ENCODE measurements at regions not wholly inside any gene's neighbourhood (a gene's known extent, or its start where the extent isn't known, plus 50 kb on each side); places are given as distances from the start of the nearest gene placed in this dataset.
A peak's percentile ranks its signal among the peaks of the same experiment; 100 is the strongest.
"Not testable (repeated sequence)": the region's sequence is repeated elsewhere in the genome, so short reads cannot be mapped to it uniquely, and the experiment has no call there.

- Histone ChIP-seq H3K27me3 (ENCODE audit: low read depth, low read length) (no peaks in the 10 kb centered on the region), H3K4me1 (ENCODE audit: control insufficient read depth in 1 of 2, insufficient read depth in 2 of 2, low read length in 2 of 2) (no peaks in the 10 kb centered on the region), H3K9me3 (ENCODE audit: control insufficient read depth in 1 of 2, low read length in 2 of 2) (peaks cover 9 to 35% of the 10 kb centered on the region in 2 donors), H3K4me3 (ENCODE audit: low read depth in 1 of 2, low read length in 2 of 2) (no peak overlapping the region), H3K36me3 (ENCODE audit: control insufficient read depth in 1 of 2, insufficient read depth in 2 of 2, low read length in 2 of 2) (no peaks in the 10 kb centered on the region), H3K27ac (ENCODE audit: low read length) (no peak overlapping the region)
Observed at GRCh38 chr15:95699578-95699977, 630.9 kb upstream of the NR2F2 start.

- H3K27ac ChIP-seq (ENCODE audit: low read length); H3K36me3 ChIP-seq (ENCODE audit: control insufficient read depth in 1 of 2, insufficient read depth in 2 of 2, low read length in 2 of 2); H3K27me3 ChIP-seq (ENCODE audit: low read depth, low read length); H3K4me1 ChIP-seq (ENCODE audit: control insufficient read depth in 1 of 2, insufficient read depth in 2 of 2, low read length in 2 of 2): not testable (repeated sequence)
- peak overlapping the region in 1 of 2 donors; percentile 11 for H3K4me3 ChIP-seq (ENCODE audit: low read depth in 1 of 2, low read length in 2 of 2)
- peaks cover 0 to 27% of the 10 kb centered on the region in 2 donors for H3K9me3 ChIP-seq (ENCODE audit: control insufficient read depth in 1 of 2, low read length in 2 of 2)
Observed at GRCh38 chr15:95700692-95701091, 629.8 kb upstream of the NR2F2 start.

GRCh38 chr15:95701410-95701809 lies 629.1 kb upstream of the NR2F2 start:
- Histone ChIP-seq H3K36me3 (ENCODE audit: control insufficient read depth in 1 of 2, insufficient read depth in 2 of 2, low read length in 2 of 2) (no peaks in the 10 kb centered on the region), H3K4me3 (ENCODE audit: low read depth in 1 of 2, low read length in 2 of 2) (peak overlapping the region in 1 of 2 donors; percentile 21), H3K4me1 (ENCODE audit: control insufficient read depth in 1 of 2, insufficient read depth in 2 of 2, low read length in 2 of 2) (no peaks in the 10 kb centered on the region), H3K9me3 (ENCODE audit: control insufficient read depth in 1 of 2, low read length in 2 of 2) (peaks cover 0 to 27% of the 10 kb centered on the region in 2 donors), H3K27ac (ENCODE audit: low read length) (no peak overlapping the region), H3K27me3 (ENCODE audit: low read depth, low read length) (no peaks in the 10 kb centered on the region)

- Histone ChIP-seq H3K36me3 (ENCODE audit: control insufficient read depth in 1 of 2, insufficient read depth in 2 of 2, low read length in 2 of 2) (no peaks in the 10 kb centered on the region), H3K4me3 (ENCODE audit: low read depth in 1 of 2, low read length in 2 of 2) (no peak overlapping the region), H3K27ac (ENCODE audit: low read length) (no peak overlapping the region), H3K4me1 (ENCODE audit: control insufficient read depth in 1 of 2, insufficient read depth in 2 of 2, low read length in 2 of 2) (no peaks in the 10 kb centered on the region), H3K9me3 (ENCODE audit: control insufficient read depth in 1 of 2, low read length in 2 of 2) (no peaks in the 10 kb centered on the region), H3K27me3 (ENCODE audit: low read depth, low read length) (no peaks in the 10 kb centered on the region)
Observed at GRCh38 chr15:95709959-95710695, 620.4 kb upstream of the NR2F2 start.

GRCh38 chr15:95712785-95713184 lies 617.7 kb upstream of the NR2F2 start:
- peak overlapping the region; percentile 57 for H3K27ac ChIP-seq (ENCODE audit: low read length)
- H3K27me3 ChIP-seq (ENCODE audit: low read depth, low read length): no peaks in the 10 kb centered on the region
- no peak overlapping the region for H3K4me3 ChIP-seq (ENCODE audit: low read depth in 1 of 2, low read length in 2 of 2)

GRCh38 chr15:95713324-95713723 lies 617.2 kb upstream of the NR2F2 start:
- Histone ChIP-seq H3K9me3 (ENCODE audit: control insufficient read depth in 1 of 2, low read length in 2 of 2) (no peaks in the 10 kb centered on the region), H3K27ac (ENCODE audit: low read length) (peak overlapping the region; percentile 57), H3K4me1 (ENCODE audit: control insufficient read depth in 1 of 2, insufficient read depth in 2 of 2, low read length in 2 of 2) (peaks cover 0 to 2% of the 10 kb centered on the region in 2 donors), H3K4me3 (ENCODE audit: low read depth in 1 of 2, low read length in 2 of 2) (no peak overlapping the region), H3K27me3 (ENCODE audit: low read depth, low read length) (no peaks in the 10 kb centered on the region), H3K36me3 (ENCODE audit: control insufficient read depth in 1 of 2, insufficient read depth in 2 of 2, low read length in 2 of 2) (no peaks in the 10 kb centered on the region)

More at GRCh38 chr15:95712785-95713184, 617.7 kb upstream of the NR2F2 start:
- Histone ChIP-seq H3K9me3 (ENCODE audit: control insufficient read depth in 1 of 2, low read length in 2 of 2) (no peaks in the 10 kb centered on the region), H3K36me3 (ENCODE audit: control insufficient read depth in 1 of 2, insufficient read depth in 2 of 2, low read length in 2 of 2) (no peaks in the 10 kb centered on the region), H3K4me1 (ENCODE audit: control insufficient read depth in 1 of 2, insufficient read depth in 2 of 2, low read length in 2 of 2) (no peaks in the 10 kb centered on the region)

- Histone ChIP-seq H3K27ac (ENCODE audit: low read length) (no peak overlapping the region), H3K9me3 (ENCODE audit: control insufficient read depth in 1 of 2, low read length in 2 of 2) (no peaks in the 10 kb centered on the region), H3K4me3 (ENCODE audit: low read depth in 1 of 2, low read length in 2 of 2) (no peak overlapping the region), H3K27me3 (ENCODE audit: low read depth, low read length) (no peaks in the 10 kb centered on the region), H3K36me3 (ENCODE audit: control insufficient read depth in 1 of 2, insufficient read depth in 2 of 2, low read length in 2 of 2) (no peaks in the 10 kb centered on the region), H3K4me1 (ENCODE audit: control insufficient read depth in 1 of 2, insufficient read depth in 2 of 2, low read length in 2 of 2) (peaks cover 0 to 5% of the 10 kb centered on the region in 2 donors)
Observed at GRCh38 chr15:95715116-95715903, 615.2 kb upstream of the NR2F2 start.

- H3K4me3 ChIP-seq (ENCODE audit: low read depth in 1 of 2, low read length in 2 of 2): no peak overlapping the region
- H3K27me3 ChIP-seq (ENCODE audit: low read depth, low read length): no peaks in the 10 kb centered on the region
- no peaks in the 10 kb centered on the region for H3K36me3 ChIP-seq (ENCODE audit: control insufficient read depth in 1 of 2, insufficient read depth in 2 of 2, low read length in 2 of 2)
- H3K27ac ChIP-seq (ENCODE audit: low read length): no peak overlapping the region
- peaks cover 0 to 5% of the 10 kb centered on the region in 2 donors for H3K4me1 ChIP-seq (ENCODE audit: control insufficient read depth in 1 of 2, insufficient read depth in 2 of 2, low read length in 2 of 2)
- H3K9me3 ChIP-seq (ENCODE audit: control insufficient read depth in 1 of 2, low read length in 2 of 2): no peaks in the 10 kb centered on the region
Observed at GRCh38 chr15:95715906-95716656, 614.4 kb upstream of the NR2F2 start.

GRCh38 chr15:95716708-95717107 lies 613.8 kb upstream of the NR2F2 start:
- no peaks in the 10 kb centered on the region for H3K27me3 ChIP-seq (ENCODE audit: low read depth, low read length)
- no peaks in the 10 kb centered on the region for H3K9me3 ChIP-seq (ENCODE audit: control insufficient read depth in 1 of 2, low read length in 2 of 2)
- no peaks in the 10 kb centered on the region for H3K36me3 ChIP-seq (ENCODE audit: control insufficient read depth in 1 of 2, insufficient read depth in 2 of 2, low read length in 2 of 2)
- peaks cover 0 to 5% of the 10 kb centered on the region in 2 donors for H3K4me1 ChIP-seq (ENCODE audit: control insufficient read depth in 1 of 2, insufficient read depth in 2 of 2, low read length in 2 of 2)
- no peak overlapping the region for H3K27ac ChIP-seq (ENCODE audit: low read length)
- no peak overlapping the region for H3K4me3 ChIP-seq (ENCODE audit: low read depth in 1 of 2, low read length in 2 of 2)

GRCh38 chr15:95718441-95718840 lies 612.1 kb upstream of the NR2F2 start:
- peak overlapping the region; percentile 16 for H3K27ac ChIP-seq (ENCODE audit: low read length)
- no peak overlapping the region for H3K4me3 ChIP-seq (ENCODE audit: low read depth in 1 of 2, low read length in 2 of 2)
- no peaks in the 10 kb centered on the region for H3K27me3 ChIP-seq (ENCODE audit: low read depth, low read length)
- H3K36me3 ChIP-seq (ENCODE audit: control insufficient read depth in 1 of 2, insufficient read depth in 2 of 2, low read length in 2 of 2): no peaks in the 10 kb centered on the region
- peaks cover 0 to 5% of the 10 kb centered on the region in 2 donors for H3K4me1 ChIP-seq (ENCODE audit: control insufficient read depth in 1 of 2, insufficient read depth in 2 of 2, low read length in 2 of 2)
- no peaks in the 10 kb centered on the region for H3K9me3 ChIP-seq (ENCODE audit: control insufficient read depth in 1 of 2, low read length in 2 of 2)
